Loucy (cell line): ENCODE measurements at regions not wholly inside any gene's neighbourhood (a gene's known extent, or its start where the extent isn't known, plus 50 kb on each side); places are given as distances from the start of the nearest gene placed in this dataset.

Experiments used
- H2AFZ ChIP-seq: fragments of 200-600 bp; sonication (generic); 2 replicates; pipeline ENCODE4 v1.6.0; 2016; ENCODE audit warnings: antibody characterized with exemption, mild to moderate bottlenecking, low read length, moderate library complexity
- H3F3A ChIP-seq: fragments of 200-600 bp; 2 replicates; pipeline ENCODE4 v1.6.0; 2016; ENCODE audit warnings: antibody characterized with exemption, low read depth, mild to moderate bottlenecking
- H3K27me3 ChIP-seq: fragments of 200-600 bp; sonication (generic); 2 replicates; pipeline ENCODE4 v1.6.1; 2014; ENCODE audit warnings: low read length, mild to moderate bottlenecking; ENCODE audit not compliant: insufficient read depth, poor library complexity, severe bottlenecking
- H3K36me3 ChIP-seq: fragments of 200-600 bp; sonication (generic); 2 replicates; pipeline ENCODE4 v1.6.1; 2016; ENCODE audit warnings: low read length; ENCODE audit not compliant: insufficient read depth
- H3K4me1 ChIP-seq: fragments of 200-600 bp; sonication (generic); 2 replicates; pipeline ENCODE4 v1.5.1; 2014; ENCODE audit warnings: low read length, mild to moderate bottlenecking; ENCODE audit not compliant: insufficient read depth, poor library complexity, severe bottlenecking
- H3K4me2 ChIP-seq: fragments of 200-600 bp; sonication (generic); 2 replicates; pipeline ENCODE4 v1.6.0; 2014; ENCODE audit warnings: antibody characterized with exemption, low read length, low read depth, mild to moderate bottlenecking; ENCODE audit not compliant: poor library complexity, severe bottlenecking
- H3K4me3 ChIP-seq: fragments of 200-600 bp; sonication (generic); 2 replicates; pipeline ENCODE4 v1.5.1; 2014; ENCODE audit warnings: low read length, mild to moderate bottlenecking, mixed read lengths; ENCODE audit not compliant: poor library complexity, severe bottlenecking
- H3K79me2 ChIP-seq: fragments of 200-600 bp; sonication (generic); 2 replicates; pipeline ENCODE4 v1.6.1; 2014; ENCODE audit warnings: low read length; ENCODE audit not compliant: insufficient read depth
- H3K9ac ChIP-seq: fragments of 200-600 bp; sonication (generic); 2 replicates; pipeline ENCODE4 v1.6.0; 2014; ENCODE audit warnings: mild to moderate bottlenecking, low read depth, low read length, moderate library complexity; ENCODE audit not compliant: poor library complexity, severe bottlenecking
- H3K9me2 ChIP-seq: fragments of 200-600 bp; sonication (generic); replicated peaks from 2 replicates; pipeline ENCODE4 v1.6.1; 2016; ENCODE audit warnings: low read depth, low read length, mixed read lengths
- H3K9me3 ChIP-seq: fragments of 200-600 bp; sonication (generic); 2 replicates; pipeline ENCODE4 v1.6.1; 2014; ENCODE audit warnings: mild to moderate bottlenecking, antibody characterized with exemption, low read length, low read depth; ENCODE audit not compliant: insufficient read depth
- H4K20me1 ChIP-seq: fragments of 200-600 bp; sonication (generic); 2 replicates; pipeline ENCODE4 v1.6.0; 2014; ENCODE audit warnings: antibody characterized with exemption, low read length, mild to moderate bottlenecking; ENCODE audit not compliant: insufficient read depth, poor library complexity, severe bottlenecking
- EZH2phosphoT487 ChIP-seq: fragments of 200-600 bp; IDR thresholded peaks from 2 replicates; pipeline ENCODE4 v1.6.1; 2018; ENCODE audit warnings: antibody characterized with exemption, mild to moderate bottlenecking, moderate library complexity, borderline replicate concordance
- TF ChIP-seq, protein P1 (sequence below): fragments of 200-600 bp; sonication (generic); conservative IDR thresholded peaks from 2 replicates; pipeline ENCODE4 v1.5.1; 2014; ENCODE audit warnings: mild to moderate bottlenecking, antibody characterized with exemption, low read length

GRCh38 chr13:33730619-33731018 is 87.3 kb upstream of the RFC3 start:
- Histone ChIP-seq H3K36me3 (no peaks in the 10 kb centered on the region), H3K9me2 (no peaks in the 10 kb centered on the region), H3F3A (no peaks in the 10 kb centered on the region), H3K4me3 (no peak overlapping the region), H3K79me2 (no peaks in the 10 kb centered on the region), H3K4me2 (no peak overlapping the region), H3K4me1 (no peaks in the 10 kb centered on the region), H3K27me3 (no peaks in the 10 kb centered on the region), H3K9ac (no peak overlapping the region), H2AFZ (no peak overlapping the region), H3K9me3 (no peaks in the 10 kb centered on the region), H4K20me1 (no peaks in the 10 kb centered on the region)
- no peak for TF ChIP-seq EZH2phosphoT487
- TF ChIP-seq, protein P1, sequence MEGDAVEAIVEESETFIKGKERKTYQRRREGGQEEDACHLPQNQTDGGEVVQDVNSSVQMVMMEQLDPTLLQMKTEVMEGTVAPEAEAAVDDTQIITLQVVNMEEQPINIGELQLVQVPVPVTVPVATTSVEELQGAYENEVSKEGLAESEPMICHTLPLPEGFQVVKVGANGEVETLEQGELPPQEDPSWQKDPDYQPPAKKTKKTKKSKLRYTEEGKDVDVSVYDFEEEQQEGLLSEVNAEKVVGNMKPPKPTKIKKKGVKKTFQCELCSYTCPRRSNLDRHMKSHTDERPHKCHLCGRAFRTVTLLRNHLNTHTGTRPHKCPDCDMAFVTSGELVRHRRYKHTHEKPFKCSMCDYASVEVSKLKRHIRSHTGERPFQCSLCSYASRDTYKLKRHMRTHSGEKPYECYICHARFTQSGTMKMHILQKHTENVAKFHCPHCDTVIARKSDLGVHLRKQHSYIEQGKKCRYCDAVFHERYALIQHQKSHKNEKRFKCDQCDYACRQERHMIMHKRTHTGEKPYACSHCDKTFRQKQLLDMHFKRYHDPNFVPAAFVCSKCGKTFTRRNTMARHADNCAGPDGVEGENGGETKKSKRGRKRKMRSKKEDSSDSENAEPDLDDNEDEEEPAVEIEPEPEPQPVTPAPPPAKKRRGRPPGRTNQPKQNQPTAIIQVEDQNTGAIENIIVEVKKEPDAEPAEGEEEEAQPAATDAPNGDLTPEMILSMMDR, result no peak

DNA sequence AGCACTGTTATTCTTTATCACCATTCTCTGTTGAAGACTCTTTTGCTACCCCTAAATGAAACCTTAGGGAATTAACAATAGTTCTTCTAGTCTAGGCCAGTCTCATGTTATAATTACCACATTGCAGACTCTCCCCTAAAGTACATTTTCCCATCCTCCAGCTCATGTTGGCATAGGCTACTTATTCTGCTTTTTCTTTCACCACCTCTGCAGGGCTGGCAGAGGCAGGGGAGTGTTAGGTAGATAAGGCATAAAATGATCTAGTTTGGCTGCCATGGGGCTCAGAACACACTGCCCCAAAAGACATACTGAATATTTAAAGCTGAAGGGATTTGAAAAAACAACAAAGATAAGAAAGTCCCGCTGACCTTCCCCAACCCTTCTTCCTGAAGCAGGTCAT is 82.7 kb upstream of the RFC3 start:
- Histone ChIP-seq H2AFZ (no peak overlapping the region), H3K27me3 (no peaks in the 10 kb centered on the region), H4K20me1 (no peaks in the 10 kb centered on the region), H3K79me2 (no peaks in the 10 kb centered on the region), H3K4me1 (no peaks in the 10 kb centered on the region), H3K9me2 (no peaks in the 10 kb centered on the region), H3K4me3 (no peak overlapping the region), H3K4me2 (no peak overlapping the region), H3K36me3 (no peaks in the 10 kb centered on the region), H3K9ac (no peak overlapping the region), H3F3A (no peaks in the 10 kb centered on the region), H3K9me3 (no peaks in the 10 kb centered on the region)
- TF ChIP-seq, protein P1, result no peak
- TF ChIP-seq EZH2phosphoT487, result no peak

DNA sequence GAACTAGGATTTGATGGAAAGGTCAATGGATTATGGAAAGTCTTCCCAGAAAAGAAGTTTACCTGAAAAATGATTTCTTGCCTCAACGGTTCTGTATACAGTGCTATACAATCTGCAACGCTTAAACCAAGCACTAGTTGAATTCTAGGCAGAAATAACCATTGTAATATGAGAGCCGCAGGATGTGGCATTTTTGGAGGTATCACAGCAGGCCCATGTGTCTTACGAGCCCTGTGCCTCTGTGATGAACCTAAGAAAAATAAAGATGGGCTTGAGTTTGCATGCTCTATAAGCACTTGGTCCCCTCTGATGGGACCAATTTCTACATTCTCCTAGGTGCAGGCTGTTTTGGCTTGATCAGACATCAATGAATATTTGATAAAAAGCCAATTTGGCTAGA is 78.7 kb upstream of the RFC3 start:
- no peaks in the 10 kb centered on the region for H3K9me3 ChIP-seq
- H3K9ac ChIP-seq, result no peak overlapping the region
- no peak overlapping the region for H2AFZ ChIP-seq
- H4K20me1 ChIP-seq, result no peaks in the 10 kb centered on the region
- H3K9me2 ChIP-seq, result no peaks in the 10 kb centered on the region
- H3K27me3 ChIP-seq, result no peaks in the 10 kb centered on the region
- TF ChIP-seq, protein P1, result no peak
- TF ChIP-seq EZH2phosphoT487, result no peak
- no peaks in the 10 kb centered on the region for H3K79me2 ChIP-seq
- H3K4me3 ChIP-seq, result no peak overlapping the region
- H3K36me3 ChIP-seq, result no peaks in the 10 kb centered on the region
- no peak overlapping the region for H3K4me2 ChIP-seq
- H3K4me1 ChIP-seq, result no peaks in the 10 kb centered on the region
- H3F3A ChIP-seq, result no peaks in the 10 kb centered on the region
